KBM-7 (cell line): ENCODE measurements at regions not wholly inside any gene's neighbourhood (a gene's known extent, or its start where the extent isn't known, plus 50 kb on each side); places are given as distances from the start of the nearest gene placed in this dataset.

Source experiments
- DNase-seq: peaks from one replicate; pipeline ENCODE4 v3.0.0-alpha.2; 2015
- in situ Hi-C: fragments of 300-500 bp; cut with MboI; formaldehyde crosslinking; loops from 2 replicates; pipeline ENCODE4 v1.14.3; 2020; ENCODE audit warnings: low sequenced_read_pairs, low pct_unique_long_range_greater_than_20kb, mixed read lengths

- no peak for DNase-seq
- in situ Hi-C loops = no loop called here
Measured at GRCh38 chr1:201750120-201750519, 78.8 kb upstream of the IPO9 start.

DNA sequence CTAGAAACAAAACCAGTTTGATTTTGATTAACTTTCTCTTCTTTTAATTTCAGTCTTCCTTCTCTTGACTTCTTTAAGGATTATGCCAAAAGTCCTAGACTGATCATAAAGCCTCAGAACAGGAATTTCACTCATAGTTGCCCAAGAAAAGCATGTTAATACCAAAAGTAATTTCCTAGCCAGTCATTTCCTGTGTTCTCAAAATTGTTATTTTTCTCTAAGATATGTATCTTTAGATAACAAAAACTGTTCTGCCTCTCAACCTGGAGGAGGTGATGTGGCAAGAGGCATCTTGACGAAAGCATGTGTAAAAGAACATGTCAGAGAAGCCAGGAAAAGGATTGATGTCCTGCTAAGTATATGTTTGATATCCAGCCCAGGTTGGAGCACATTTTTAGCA is 78.0 kb upstream of the IPO9 start:
- in situ Hi-C loops = no loop called here
- no peak for DNase-seq

- in situ Hi-C loops = no loop called here
- no peak for DNase-seq
Measured at GRCh38 chr1:201751872-201752271, 77.1 kb upstream of the IPO9 start.

DNA sequence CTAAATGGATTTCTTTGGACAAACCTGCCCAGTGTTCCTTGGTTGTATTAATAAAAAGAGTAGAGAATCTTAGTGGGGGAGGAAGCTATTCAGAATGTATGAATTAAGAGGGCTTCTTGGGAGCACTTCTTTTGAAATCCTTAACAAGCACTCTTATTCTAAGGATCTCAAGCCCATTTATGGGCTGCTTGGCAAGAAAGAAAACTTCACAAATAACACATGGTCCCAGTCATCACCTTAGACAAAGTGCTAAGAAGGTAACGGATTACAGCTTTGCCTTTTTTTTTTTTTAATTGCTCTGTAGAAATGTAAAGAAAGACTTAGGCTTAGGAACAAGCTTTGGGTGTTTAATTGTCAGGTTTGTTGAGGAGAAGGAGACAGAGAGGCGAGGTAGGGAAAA is 76.6 kb upstream of the IPO9 start:
- in situ Hi-C loops = no loop called here
- no peak for DNase-seq

DNA sequence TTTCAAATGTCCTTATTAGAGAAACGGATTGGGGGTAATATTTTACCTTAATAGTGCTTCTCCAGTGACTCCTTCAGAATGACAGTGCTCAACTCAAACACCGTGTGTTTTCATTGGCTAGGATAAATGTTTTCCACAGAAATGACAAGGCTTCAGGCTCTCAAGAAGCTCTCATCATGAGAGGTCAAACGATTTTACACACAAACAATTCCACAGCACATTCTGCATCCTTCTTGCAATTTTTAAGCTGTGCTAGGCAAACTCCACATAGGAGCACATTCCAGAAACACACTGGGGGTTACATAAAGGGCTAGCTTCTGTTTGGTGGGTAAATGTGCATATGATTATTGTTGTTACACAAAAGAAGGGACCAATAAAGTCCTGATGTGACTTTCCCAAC is 75.5 kb upstream of the IPO9 start:
- in situ Hi-C loops = no loop called here
- DNase-seq = no peak

DNA sequence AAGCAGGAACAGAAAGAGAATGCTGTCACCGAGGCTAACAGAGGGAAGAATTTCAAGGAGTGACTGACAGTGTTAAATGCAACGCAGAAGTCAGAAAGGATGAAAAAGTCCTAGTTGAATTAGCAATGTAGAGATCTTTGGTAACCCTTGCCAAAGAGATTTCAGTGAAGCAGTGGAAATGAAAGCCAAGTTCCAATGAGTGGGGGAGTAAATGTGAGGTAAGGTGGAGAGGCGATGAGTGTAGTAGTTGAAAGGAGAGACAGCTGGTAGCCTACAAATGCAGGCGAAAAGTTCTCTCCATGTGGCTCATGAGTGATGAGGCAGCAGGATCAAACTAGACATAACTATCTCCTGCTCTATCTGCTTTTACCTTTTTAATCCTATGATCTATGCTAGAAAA is 74.6 kb upstream of the IPO9 start:
- in situ Hi-C loops = no loop called here
- DNase-seq = no peak

DNA sequence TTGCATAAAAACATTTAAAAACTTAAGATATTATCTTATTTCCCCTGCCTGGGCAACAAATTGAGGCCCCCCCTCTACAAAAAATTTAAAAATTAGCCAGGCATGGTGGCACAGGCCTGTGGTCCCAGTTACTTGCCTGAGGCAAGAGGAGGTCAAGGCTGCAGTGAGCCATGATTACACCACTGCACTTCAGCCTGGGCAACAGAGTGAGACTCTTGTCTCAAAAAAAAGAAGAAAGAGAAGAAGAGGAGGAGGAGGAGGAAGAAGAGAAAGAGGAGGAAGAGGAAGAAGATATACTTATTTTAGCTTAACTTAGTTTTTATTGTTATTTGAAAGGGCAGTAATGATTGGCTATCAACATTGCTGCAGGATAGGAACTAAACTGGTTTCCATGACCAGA is 73.8 kb upstream of the IPO9 start:
- in situ Hi-C loops = no loop called here
- DNase-seq = no peak

DNA sequence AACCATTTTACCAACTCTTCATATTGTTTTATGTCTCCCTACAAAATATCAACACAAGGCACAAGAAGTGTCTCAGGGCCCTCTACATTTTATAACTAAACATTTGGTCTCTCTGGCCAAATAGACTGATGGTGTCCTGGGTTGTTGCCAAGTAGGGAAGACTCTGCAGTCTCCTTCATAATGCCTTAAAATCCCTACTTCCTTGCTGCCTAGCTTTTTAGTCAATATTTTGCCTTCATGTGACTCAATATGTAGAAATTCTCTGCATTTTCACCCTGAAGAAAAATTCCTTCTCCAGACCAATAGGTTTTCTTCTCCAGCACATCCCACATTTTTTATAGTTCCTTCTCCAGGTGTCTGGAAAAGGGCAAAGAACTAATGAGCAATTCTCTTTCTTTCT is 72.6 kb upstream of the IPO9 start:
- DNase-seq = no peak
- in situ Hi-C loops = no loop called here

DNA sequence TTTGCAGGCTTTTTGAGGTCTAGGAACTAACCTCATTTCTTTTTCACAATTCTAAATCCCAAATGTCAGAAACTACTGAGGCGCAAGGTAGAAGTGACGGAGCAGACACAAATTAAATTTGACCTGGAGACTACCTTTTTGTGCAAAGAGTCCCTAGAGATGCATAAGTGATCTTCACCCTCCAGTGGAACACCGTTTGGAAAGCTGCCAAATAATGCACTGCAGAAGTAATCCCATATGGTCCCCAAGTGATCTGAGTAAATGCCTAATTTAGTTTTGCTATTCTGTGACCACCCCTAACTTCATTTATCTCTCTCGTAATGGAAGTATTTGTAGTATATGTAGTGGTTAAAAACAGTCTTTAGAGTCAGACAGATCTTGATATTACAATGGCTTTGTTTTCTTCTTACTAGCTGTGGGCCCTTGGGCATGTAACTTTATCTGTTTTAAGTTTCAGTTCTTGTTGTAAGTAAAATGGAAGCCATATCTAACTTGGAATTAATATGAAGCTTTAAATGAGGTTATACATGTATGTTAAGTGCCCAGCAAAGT is 70.4 kb upstream of the IPO9 start:
- DNase-seq = no peak
- in situ Hi-C loops = no loop called here

- in situ Hi-C loops = no loop called here
- DNase-seq = no peak
Measured at GRCh38 chr1:201759194-201759815, 69.7 kb upstream of the IPO9 start.

- in situ Hi-C loops = no loop called here
- DNase-seq = no peak
Measured at GRCh38 chr1:201760516-201760915, 68.4 kb upstream of the IPO9 start.

DNA sequence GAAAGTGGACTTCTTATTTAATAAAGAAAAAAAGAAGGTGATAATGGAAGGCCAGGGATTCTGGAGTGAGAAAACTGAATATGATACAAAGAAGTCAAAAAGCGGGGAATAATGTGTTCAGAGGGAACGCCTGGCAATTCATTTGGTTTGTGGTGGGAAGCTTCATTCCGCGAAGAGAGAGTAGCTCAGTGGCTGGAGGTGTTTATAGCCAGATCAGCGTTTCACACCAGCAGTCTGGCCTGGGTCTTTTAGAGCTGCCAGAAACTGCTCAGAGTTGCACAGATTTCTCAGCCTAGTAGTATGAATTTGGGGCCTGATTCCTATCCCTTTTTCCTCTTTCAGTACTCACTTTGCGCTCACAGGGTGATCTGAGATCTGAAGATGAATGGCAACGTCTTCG is 67.8 kb upstream of the IPO9 start:
- no peak for DNase-seq
- in situ Hi-C loops = no loop called here

- no peak for DNase-seq
- in situ Hi-C loops = no loop called here
Measured at GRCh38 chr1:201761871-201762270, 67.1 kb upstream of the IPO9 start.

DNA sequence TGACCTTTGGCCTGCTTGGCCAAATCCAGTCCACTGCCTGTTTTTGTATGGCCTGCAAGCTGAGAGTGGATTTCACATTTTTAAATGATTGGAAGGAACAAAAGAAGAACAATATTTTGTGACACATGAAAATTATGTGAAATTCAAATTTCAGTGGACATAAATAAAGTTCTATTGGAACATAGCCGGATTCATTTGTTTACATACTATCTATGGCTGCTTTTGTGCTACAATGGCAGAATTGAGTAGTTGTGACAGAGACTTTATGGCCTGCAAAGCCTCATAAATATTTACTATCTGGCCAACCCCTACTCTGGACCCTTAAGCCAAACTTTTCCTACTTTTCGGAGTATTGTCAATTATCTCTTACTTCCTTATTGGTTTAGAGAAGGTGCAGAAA is 66.6 kb upstream of the IPO9 start:
- DNase-seq = no peak
- in situ Hi-C loops = no loop called here

DNA sequence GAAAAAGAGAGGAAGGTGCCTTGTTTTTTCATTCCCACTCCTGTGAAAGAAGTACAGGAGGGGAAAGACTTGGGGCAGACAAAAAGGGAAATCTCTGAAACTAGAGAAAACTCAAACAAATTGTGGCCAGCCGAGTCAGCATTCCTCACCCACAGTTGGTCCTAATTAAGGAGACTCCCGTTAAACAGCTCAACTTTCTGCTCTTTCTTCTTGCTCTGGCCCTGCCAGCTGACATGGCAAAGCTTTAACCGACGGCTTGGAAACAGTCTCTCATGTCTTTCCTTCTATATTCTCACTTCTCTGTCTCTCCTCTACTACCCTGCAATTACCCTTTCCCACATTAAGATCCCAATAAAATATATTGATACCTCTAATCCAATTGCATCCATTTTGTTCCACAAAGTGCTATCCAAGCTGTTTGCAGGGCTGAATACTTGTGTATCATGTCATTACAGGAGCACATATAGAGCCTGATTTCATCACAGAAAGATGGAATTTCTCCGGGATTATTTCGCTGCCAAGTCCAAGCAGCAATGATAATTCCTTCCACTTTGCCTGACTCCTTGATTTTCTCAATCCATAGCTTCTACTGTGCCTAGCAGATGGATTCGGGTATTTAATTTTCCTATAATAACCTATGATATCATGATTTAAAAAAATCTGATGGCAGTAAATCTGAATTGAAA is 65.4 kb upstream of the IPO9 start:
- in situ Hi-C loops = no loop called here
- DNase-seq = no peak

DNA sequence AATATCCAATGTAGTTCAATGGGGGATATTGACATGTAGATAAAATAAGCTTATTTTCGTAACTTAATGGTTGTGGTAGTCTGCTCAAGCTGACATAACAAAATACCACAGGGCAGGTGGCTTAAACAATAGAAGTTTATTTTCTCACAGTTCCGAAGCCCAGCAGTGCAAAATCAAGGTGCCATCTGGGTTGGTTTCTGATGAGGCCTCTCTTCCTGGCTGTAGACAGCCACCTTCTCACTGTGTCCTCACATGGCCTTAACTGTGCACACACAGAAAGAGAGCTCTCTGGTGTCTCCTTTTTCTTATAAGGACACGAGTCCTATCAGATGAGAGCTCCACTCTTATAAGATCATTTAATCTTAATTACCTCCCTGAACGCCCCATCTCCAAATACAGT is 64.8 kb upstream of the IPO9 start:
- no peak for DNase-seq

GRCh38 chr1:201764579-201764978 is 64.4 kb upstream of the IPO9 start:
- no peak for DNase-seq
- in situ Hi-C loops = no loop called here

More for the DNA sequence above, 64.8 kb upstream of the IPO9 start:
- in situ Hi-C loops = no loop called here

GRCh38 chr1:201766131-201766866 is 62.7 kb upstream of the IPO9 start:
- in situ Hi-C loops = no loop called here
- DNase-seq = peak; percentile 27

DNA sequence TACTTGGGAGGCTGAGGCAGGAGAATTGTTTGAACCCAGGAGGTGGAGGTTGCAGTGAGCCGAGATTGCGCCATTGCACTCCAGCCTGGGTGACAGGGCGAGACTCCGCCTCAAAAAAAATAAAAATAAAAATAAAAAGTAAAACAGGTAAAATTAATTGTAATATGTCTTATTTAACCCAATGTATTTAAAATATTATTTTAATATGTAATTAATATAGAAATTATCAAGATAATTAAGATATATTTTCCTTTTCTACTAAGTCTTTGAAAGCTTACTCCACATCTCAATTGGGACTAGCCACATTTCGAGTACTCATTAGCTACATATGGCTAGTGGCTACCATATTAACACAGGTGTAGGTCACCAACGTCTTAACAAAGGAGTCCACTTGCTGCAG is 61.6 kb upstream of the IPO9 start:
- in situ Hi-C loops = no loop called here
- DNase-seq = no peak

- in situ Hi-C loops = no loop called here
- DNase-seq = no peak
Measured at GRCh38 chr1:201769072-201769471, 59.9 kb upstream of the IPO9 start.
